Right lung (tissue), 2 donors: ENCODE measurements at regions not wholly inside any gene's neighbourhood (a gene's known extent, or its start where the extent isn't known, plus 50 kb on each side); places are given as distances from the start of the nearest gene placed in this dataset.

Experiments used
- DNase-seq, 2 donors: peaks; one replicate each; pipeline ENCODE4 v3.0.0-alpha.2; 2013

DNA sequence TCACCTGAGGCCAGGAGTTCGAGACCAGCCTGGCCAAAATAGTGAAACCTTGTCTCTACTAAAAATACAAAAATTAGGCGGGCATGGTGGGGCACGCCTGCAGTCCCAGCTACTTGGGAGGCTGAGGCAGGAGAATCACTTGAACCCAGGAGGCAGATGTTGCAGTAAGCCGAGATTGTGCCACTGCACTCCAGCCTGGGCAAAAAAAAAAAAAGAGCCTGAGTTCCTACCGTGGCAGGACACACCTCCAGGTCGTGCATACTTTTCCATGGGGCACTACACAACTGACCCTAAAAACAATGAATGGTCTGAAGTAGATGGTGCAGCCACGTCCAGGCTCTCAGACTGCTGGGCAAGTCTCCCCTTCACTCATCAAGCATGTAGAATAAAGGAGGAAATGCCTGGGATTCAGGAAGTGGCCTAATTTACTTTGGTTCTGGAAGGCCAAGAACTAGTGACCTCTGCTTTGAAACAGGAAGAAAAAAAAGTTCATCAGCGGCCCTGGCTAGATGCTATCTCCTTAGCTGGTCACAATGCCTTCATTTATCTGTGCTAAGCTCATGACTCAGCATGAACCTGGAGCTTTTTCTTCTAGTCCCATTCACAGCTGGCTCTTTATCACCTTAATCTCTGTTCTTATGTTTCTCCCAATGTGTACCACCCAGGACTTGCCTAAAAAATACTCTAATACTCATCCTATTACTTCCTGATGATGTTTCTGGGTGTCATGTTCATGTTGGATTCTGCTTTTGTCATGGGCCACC is 55.8 kb upstream of the OR6J1 start:
- DNase-seq, result peak in 1 of 2 donors; percentile 4

DNA sequence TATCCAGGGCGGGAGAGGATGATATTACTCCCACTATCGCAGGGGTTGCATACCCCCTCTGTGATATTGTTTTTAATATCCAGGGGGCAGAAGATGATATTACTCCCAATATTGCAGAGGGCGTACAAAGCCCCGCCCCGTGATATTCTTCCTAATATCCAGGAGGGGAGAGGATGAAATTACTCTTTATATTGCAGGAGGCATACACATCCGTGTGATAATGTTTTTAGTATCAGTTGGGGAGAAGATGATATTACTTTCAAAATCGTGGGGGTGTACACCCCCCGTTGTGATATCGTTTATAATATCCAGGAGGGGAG is 52.9 kb upstream of the OXA1L start:
- DNase-seq, result no peak

GRCh38 chr14:22715186-22715812 is 51.2 kb upstream of the OXA1L start:
- DNase-seq, result no peak

- DNase-seq, result no peak
Observed at GRCh38 chr14:22715890-22716289, 50.6 kb upstream of the OXA1L start.
